Astrocyte (in vitro differentiated cells and primary cell): ENCODE measurements at regions not wholly inside any gene's neighbourhood (a gene's known extent, or its start where the extent isn't known, plus 50 kb on each side); places are given as distances from the start of the nearest gene placed in this dataset.

ENCODE experiments used
- DNase-seq: peaks from one replicate; pipeline ENCODE4 v3.0.0-alpha.2; 2010; ENCODE audit warnings: low read depth
- FAIRE-seq: peaks from 2 replicates; lab custom pipeline; 2011; peaks lifted over from hg19 to GRCh38; lab: Jason Lieb, UNC
- H2AFZ ChIP-seq: 2 replicates; pipeline ENCODE4 v1.6.0; 2012; ENCODE audit warnings: low read depth, low read length, inconsistent platforms
- H3K27ac ChIP-seq: 2 replicates; pipeline ENCODE4 v1.5.1; 2011; ENCODE audit warnings: low read depth, low read length, inconsistent platforms
- H3K27me3 ChIP-seq: 2 replicates; pipeline ENCODE4 v1.6.0; 2011; ENCODE audit warnings: low read length, inconsistent platforms; ENCODE audit not compliant: insufficient read depth
- H3K36me3 ChIP-seq: 2 replicates; pipeline ENCODE4 v1.5.1; 2011; ENCODE audit warnings: low read length, inconsistent platforms; ENCODE audit not compliant: insufficient read depth
- H3K4me1 ChIP-seq: 2 replicates; pipeline ENCODE4 v1.5.1; 2011; ENCODE audit warnings: low read length, inconsistent platforms; ENCODE audit not compliant: insufficient read depth
- H3K4me2 ChIP-seq: 2 replicates; pipeline ENCODE4 v1.6.0; 2012; ENCODE audit warnings: low read length, inconsistent platforms
- H3K4me3 ChIP-seq: 2 replicates; pipeline ENCODE4 v1.5.1; 2011; ENCODE audit warnings: low read depth, mild to moderate bottlenecking, low read length, inconsistent platforms; ENCODE audit not compliant: insufficient read depth
- H3K79me2 ChIP-seq: 2 replicates; pipeline ENCODE4 v1.6.0; 2012; ENCODE audit warnings: mild to moderate bottlenecking, low read length, inconsistent platforms; ENCODE audit not compliant: insufficient read depth
- H3K9ac ChIP-seq: 2 replicates; pipeline ENCODE4 v1.6.0; 2012; ENCODE audit warnings: mild to moderate bottlenecking, low read length, inconsistent platforms
- H3K9me3 ChIP-seq: 2 replicates; pipeline ENCODE4 v1.5.1; 2012; ENCODE audit warnings: low read depth, mild to moderate bottlenecking, low read length, inconsistent platforms; ENCODE audit not compliant: insufficient read depth
- H4K20me1 ChIP-seq: 2 replicates; pipeline ENCODE4 v1.6.0; 2012; ENCODE audit warnings: low read length, inconsistent platforms; ENCODE audit not compliant: insufficient read depth
- H3K27ac Mint-ChIP-seq: one replicate; pipeline ENCODE4 v1.8.0; 2021; ENCODE audit warnings: mild to moderate bottlenecking, mixed read lengths; ENCODE audit not compliant: unreplicated experiment
- H3K27me3 Mint-ChIP-seq: one replicate; pipeline ENCODE4 v1.8.0; 2021; ENCODE audit warnings: low read depth, mixed read lengths; ENCODE audit not compliant: unreplicated experiment
- H3K36me3 Mint-ChIP-seq: one replicate; pipeline ENCODE4 v1.8.0; 2021; ENCODE audit warnings: low read depth, mixed read lengths; ENCODE audit not compliant: unreplicated experiment
- H3K4me1 Mint-ChIP-seq: one replicate; pipeline ENCODE4 v1.8.0; 2021; ENCODE audit warnings: low read depth, mixed read lengths; ENCODE audit not compliant: unreplicated experiment
- H3K4me3 Mint-ChIP-seq: one replicate; pipeline ENCODE4 v1.8.0; 2021; ENCODE audit warnings: mild to moderate bottlenecking, moderate library complexity, mixed read lengths; ENCODE audit not compliant: unreplicated experiment
- H3K9me3 Mint-ChIP-seq: one replicate; pipeline ENCODE4 v1.8.0; 2021; ENCODE audit warnings: mild to moderate bottlenecking, mixed read lengths; ENCODE audit not compliant: unreplicated experiment
- EZH2 ChIP-seq: IDR thresholded peaks from 2 replicates; pipeline ENCODE4 v1.6.1; 2012; ENCODE audit warnings: mild to moderate bottlenecking, low read length, inconsistent platforms; ENCODE audit not compliant: insufficient read depth
- TF ChIP-seq, protein P1 (sequence below): IDR thresholded peaks from 2 replicates; pipeline ENCODE4 v1.5.1; 2011; ENCODE audit warnings: low read depth, mild to moderate bottlenecking, inconsistent platforms, low read length, moderate library complexity; ENCODE audit not compliant: insufficient read depth

GRCh38 chr5:124220418-124220817, 526.0 kb downstream of the ZNF608 start:
- Histone ChIP-seq H3K9me3 (no peaks in the 10 kb centered on the region), H3K79me2 (no peaks in the 10 kb centered on the region), H2AFZ (no peak overlapping the region), H3K27me3 (no peaks in the 10 kb centered on the region), H3K4me2 (no peak overlapping the region), H3K36me3 (no peaks in the 10 kb centered on the region), H3K4me1 (no peaks in the 10 kb centered on the region), H4K20me1 (no peaks in the 10 kb centered on the region), H3K4me3 (no peak overlapping the region), H3K27ac (no peak overlapping the region), H3K9ac (no peak overlapping the region)
- no peaks in the 10 kb centered on the region for H3K4me1 Mint-ChIP-seq
- FAIRE-seq (no peak), DNase-seq (no peak)
- TF ChIP-seq, protein P1, sequence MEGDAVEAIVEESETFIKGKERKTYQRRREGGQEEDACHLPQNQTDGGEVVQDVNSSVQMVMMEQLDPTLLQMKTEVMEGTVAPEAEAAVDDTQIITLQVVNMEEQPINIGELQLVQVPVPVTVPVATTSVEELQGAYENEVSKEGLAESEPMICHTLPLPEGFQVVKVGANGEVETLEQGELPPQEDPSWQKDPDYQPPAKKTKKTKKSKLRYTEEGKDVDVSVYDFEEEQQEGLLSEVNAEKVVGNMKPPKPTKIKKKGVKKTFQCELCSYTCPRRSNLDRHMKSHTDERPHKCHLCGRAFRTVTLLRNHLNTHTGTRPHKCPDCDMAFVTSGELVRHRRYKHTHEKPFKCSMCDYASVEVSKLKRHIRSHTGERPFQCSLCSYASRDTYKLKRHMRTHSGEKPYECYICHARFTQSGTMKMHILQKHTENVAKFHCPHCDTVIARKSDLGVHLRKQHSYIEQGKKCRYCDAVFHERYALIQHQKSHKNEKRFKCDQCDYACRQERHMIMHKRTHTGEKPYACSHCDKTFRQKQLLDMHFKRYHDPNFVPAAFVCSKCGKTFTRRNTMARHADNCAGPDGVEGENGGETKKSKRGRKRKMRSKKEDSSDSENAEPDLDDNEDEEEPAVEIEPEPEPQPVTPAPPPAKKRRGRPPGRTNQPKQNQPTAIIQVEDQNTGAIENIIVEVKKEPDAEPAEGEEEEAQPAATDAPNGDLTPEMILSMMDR, result no peak
- no peaks in the 10 kb centered on the region for H3K36me3 Mint-ChIP-seq
- no peaks in the 10 kb centered on the region for H3K27me3 Mint-ChIP-seq
- no peak overlapping the region for H3K27ac Mint-ChIP-seq
- no peak overlapping the region for H3K4me3 Mint-ChIP-seq
- peaks cover 4% of the 10 kb centered on the region for H3K9me3 Mint-ChIP-seq

GRCh38 chr5:124212934-124213333, 533.5 kb downstream of the ZNF608 start:
- peaks cover 8% of the 10 kb centered on the region for H3K36me3 Mint-ChIP-seq
- H3K27ac ChIP-seq, result no peak overlapping the region
- peaks cover 11% of the 10 kb centered on the region for H3K9me3 Mint-ChIP-seq
- H3K9ac ChIP-seq, result no peak overlapping the region
- H3K79me2 ChIP-seq, result no peaks in the 10 kb centered on the region
- no peak for DNase-seq
- H3K4me1 Mint-ChIP-seq, result no peaks in the 10 kb centered on the region
- TF ChIP-seq, protein P1, result no peak
- TF ChIP-seq EZH2, result no peak
- no peaks in the 10 kb centered on the region for H3K9me3 ChIP-seq
- H3K4me1 ChIP-seq, result no peaks in the 10 kb centered on the region
- no peak for FAIRE-seq
- H3K4me2 ChIP-seq, result no peak overlapping the region
- H4K20me1 ChIP-seq, result no peaks in the 10 kb centered on the region
- no peaks in the 10 kb centered on the region for H3K27me3 Mint-ChIP-seq
- no peak overlapping the region for H2AFZ ChIP-seq
- no peak overlapping the region for H3K4me3 ChIP-seq
- H3K27ac Mint-ChIP-seq, result no peak overlapping the region
- no peaks in the 10 kb centered on the region for H3K27me3 ChIP-seq
- no peak overlapping the region for H3K4me3 Mint-ChIP-seq
- H3K36me3 ChIP-seq, result no peaks in the 10 kb centered on the region

- H3K4me2 ChIP-seq, result no peak overlapping the region
- no peak overlapping the region for H3K4me3 ChIP-seq
- FAIRE-seq (no peak), DNase-seq (no peak)
- TF ChIP-seq, protein P1, result no peak
- no peak for TF ChIP-seq EZH2
- Mint-ChIP-seq H3K4me3 (no peak overlapping the region), H3K36me3 (peaks cover 8% of the 10 kb centered on the region), H3K9me3 (peaks cover 10% of the 10 kb centered on the region), H3K4me1 (peaks cover 4% of the 10 kb centered on the region), H3K27me3 (no peaks in the 10 kb centered on the region), H3K27ac (no peak overlapping the region)
- no peak overlapping the region for H2AFZ ChIP-seq
- no peaks in the 10 kb centered on the region for H3K27me3 ChIP-seq
- no peak overlapping the region for H3K9ac ChIP-seq
- H3K4me1 ChIP-seq, result no peaks in the 10 kb centered on the region
- H3K36me3 ChIP-seq, result no peaks in the 10 kb centered on the region
- H4K20me1 ChIP-seq, result no peaks in the 10 kb centered on the region
- no peaks in the 10 kb centered on the region for H3K9me3 ChIP-seq
- H3K27ac ChIP-seq, result no peak overlapping the region
- no peaks in the 10 kb centered on the region for H3K79me2 ChIP-seq
These were observed 536.1 kb downstream of the ZNF608 start for GRCh38 chr5:124210111-124210910.
